OCI-LY7 (cell line): ENCODE measurements at regions not wholly inside any gene's neighbourhood (a gene's known extent, or its start where the extent isn't known, plus 50 kb on each side); places are given as distances from the start of the nearest gene placed in this dataset.

ENCODE experiments used
- CTCF ChIP-seq: fragments of 200-600 bp; sonication (generic); conservative IDR thresholded peaks from 2 replicates; pipeline ENCODE4 v1.5.1; 2014; ENCODE audit warnings: mild to moderate bottlenecking, antibody characterized with exemption, low read length, moderate library complexity, mixed read lengths
- EZH2phosphoT487 ChIP-seq: fragments of 200-600 bp; sonication (generic); IDR thresholded peaks from 2 replicates; pipeline ENCODE4 v1.6.1; 2018; ENCODE audit warnings: low read depth, borderline replicate concordance, mild to moderate bottlenecking, mixed run types, antibody characterized with exemption, low read length, moderate library complexity, mixed read lengths

GRCh38 chr7:124515106-124515830 is 250.3 kb downstream of the GPR37 start:
- no peak for TF ChIP-seq CTCF
- TF ChIP-seq EZH2phosphoT487: no peak
